Stimulated activated CD8-positive, alpha-beta memory T cell treated with anti-CD3 and anti-CD28 coated beads, Interleukin-7, amount 100 ng/mL, for 48 hours (primary cell): ENCODE measurements at regions not wholly inside any gene's neighbourhood (a gene's known extent, or its start where the extent isn't known, plus 50 kb on each side); places are given as distances from the start of the nearest gene placed in this dataset.
"Not testable (repeated sequence)": the region's sequence is repeated elsewhere in the genome, so short reads cannot be mapped to it uniquely, and the experiment has no call there.

Experiments used
- DNase-seq, 2 donors: peaks; one replicate each; pipeline ENCODE4 v3.0.0-alpha.2; 2020; ENCODE audit warnings: low read depth in 1 of 2; ENCODE audit errors: extremely low read depth in 1 of 2

DNA sequence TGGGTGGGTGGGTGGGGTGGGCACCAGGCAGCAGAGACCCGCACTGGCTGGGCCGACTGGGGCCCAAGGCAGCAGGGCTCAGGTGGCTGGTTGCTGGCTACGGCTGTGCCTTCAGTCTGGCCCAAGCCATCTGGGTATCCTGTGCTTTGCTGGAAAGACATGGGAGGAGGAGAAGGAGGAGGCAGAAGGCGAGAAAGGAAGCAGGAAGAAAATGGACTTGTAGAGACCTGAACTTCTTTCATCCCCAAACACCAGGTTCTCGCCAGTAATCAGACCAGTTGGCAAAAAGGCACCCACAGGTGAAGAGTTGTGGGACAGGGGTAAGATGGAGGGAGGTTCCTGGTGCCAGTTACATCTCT, 78.8 kb downstream of the IGLL1 start:
- DNase-seq = no peak

DNA sequence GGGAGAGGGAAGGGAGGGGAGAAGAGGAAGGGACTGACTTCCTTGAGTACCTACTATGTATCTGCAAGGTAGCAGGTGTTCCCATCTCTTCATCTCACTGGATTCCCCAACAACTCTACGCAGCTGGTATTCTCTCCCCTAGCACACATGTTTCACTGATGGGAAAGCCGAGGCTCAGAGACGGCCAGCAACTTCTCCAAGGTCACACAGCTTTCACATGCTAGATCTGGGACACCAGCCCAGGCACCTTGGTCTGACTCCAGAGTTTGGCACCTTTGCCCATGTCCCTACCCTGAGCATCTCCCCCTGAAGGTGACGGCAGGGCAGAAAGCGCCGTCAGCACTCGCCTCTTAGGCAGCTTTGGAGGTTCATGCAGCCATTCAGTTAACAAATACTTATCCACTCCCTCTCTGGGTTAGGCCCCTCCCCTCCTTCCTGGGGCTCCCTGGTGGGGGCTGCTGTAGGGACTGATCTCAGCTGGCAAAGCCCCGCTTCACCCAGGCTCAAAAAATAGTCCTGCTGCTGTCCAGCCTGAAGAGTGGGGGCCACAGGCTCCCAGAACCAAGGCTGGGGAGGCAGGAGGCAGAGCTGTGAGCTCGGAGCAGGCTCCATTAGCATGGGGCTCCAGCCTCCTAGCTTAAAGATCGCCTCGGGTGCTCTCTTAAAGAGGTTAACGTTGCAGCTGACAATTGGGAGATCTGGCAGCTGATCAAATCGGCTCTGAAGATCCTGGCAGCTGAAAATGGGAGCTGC, 79.4 kb downstream of the IGLL1 start:
- DNase-seq = no peak

DNA sequence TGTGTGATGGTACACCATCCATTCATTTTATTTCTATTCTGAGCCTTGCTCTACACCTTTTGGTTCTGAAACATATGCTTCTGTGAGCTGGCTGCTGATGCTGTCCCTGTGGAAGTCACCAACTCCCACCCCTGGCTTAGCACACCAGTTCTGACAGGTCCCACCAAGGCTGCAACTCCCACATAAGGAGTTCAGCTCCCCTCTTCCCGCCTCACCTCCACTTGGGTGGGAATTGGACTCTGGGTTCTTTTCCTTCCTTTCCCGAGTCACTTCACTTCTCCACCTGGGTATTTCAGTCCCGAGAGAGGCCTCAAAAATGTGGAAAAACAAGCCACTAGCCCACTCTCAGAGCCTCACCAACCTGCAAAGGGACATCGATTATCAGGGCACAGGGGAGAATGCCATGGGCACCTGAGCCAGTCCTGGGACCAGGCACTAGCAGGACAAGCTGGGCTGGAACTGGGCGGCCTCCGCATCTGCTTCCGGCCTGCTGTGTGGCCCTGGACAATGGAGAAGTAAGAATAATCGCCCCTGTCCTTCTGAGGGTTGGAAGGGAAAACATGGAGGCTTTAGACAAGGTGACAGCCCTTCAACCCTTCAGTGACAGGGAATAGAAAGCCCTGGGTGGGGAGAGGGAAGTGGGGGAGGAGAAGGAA, 80.1 kb downstream of the IGLL1 start:
- DNase-seq = no peak

DNA sequence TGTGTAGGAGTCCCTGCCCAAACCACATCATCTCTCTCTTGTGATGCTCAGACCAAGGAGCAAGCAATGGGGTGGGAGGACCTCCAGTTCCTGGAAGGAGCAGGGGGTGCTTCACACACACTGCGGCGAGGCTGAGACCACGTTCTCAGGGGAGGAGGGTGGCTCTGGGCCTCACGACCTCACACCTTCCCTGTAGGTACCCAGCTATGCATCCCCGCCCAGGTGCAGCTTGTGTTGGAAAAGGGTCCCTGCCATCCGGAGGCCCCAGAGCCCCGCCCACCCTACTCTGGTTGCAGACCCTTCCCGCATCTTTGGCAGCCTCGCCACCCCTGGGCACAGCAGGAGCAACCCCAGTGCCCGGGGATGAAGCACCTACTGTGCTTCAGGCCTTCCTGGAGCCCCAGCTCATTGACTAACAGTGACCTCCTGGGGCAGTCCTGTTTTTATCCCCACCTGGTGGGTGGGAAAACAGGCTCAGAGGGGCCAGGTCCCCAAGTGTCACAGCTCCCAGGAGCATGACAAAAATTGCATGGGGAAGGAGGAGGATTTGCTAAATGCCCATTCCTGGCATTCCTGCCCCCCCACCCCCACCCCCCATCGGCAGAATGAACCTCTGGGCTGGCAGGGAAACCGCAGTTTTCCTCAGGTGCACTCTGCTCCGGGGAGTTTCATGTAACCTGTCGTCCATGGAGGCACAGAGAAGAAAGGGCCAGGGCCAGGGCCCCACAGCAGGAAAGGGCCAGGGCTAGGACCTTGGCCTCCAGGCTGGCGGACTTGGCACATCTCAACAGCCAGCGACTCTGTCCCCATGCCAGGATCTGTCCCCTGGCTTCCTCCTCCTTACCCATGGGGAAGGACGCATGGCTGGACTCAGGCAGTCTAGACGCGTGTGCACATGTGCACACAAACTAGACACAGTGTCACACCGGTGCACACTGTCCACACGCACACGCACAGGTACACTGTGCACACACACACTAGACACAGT, 81.0 kb downstream of the IGLL1 start:
- DNase-seq = no peak

DNA sequence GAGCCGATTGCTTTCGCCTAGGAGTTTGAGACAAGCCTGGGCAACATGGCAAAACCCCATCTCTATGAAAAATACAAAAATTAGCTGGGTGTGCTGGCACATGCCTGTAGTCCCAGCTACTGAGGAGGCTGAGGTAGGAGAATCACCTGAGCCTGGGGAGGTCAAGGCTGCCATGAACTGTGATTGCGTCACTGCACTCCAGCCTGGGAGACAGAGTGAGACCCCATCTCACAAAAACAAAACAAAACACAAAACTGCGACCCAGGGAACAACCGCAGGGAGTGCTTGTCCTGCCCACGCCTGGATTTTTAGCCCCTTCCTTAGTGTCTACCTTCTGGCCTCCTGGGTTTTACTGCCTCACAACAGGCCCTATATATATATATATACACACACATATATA, 82.2 kb downstream of the IGLL1 start:
- not testable (repeated sequence) for DNase-seq

DNA sequence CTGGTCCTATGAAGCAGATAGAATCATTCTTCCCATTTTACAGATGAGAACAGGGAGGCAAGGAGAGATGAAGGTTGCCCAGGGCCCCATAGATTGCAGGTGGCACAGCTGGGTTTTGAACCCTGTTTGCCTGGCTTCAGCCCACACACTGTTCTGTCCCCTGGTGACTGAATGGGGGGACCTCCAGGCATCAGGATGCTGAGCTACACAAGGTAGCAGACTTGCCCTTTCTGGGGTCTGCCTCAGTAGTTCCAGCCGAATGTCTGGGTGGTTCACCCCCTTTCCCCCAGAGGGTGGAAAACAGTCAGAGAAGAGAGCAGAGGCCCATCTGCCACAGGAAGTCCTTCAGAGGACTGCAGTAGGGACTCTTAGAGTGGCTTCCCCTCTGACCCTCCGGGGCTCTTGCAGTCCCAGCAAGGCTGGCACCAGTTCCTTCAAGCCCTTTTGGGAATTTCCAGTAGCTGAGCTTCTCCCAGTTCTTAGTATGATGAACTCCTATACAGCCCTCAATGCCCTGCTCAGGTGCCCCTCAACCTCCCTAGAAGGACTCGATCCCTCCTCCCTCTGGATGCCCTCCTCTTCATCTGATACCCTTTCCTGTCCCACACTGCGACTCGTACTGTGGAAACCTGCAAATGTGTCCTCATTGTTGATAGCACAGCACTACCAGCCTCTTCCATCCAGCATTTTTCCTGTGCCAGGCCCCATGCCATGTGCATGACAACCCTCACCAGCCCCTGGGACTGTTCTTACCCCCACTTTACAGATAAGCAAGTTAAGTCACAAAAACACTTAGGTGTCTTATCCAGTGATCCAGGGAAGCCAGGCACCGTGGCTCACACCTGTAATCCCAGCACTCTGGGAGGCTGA, 82.8 kb downstream of the IGLL1 start:
- DNase-seq = no peak

DNA sequence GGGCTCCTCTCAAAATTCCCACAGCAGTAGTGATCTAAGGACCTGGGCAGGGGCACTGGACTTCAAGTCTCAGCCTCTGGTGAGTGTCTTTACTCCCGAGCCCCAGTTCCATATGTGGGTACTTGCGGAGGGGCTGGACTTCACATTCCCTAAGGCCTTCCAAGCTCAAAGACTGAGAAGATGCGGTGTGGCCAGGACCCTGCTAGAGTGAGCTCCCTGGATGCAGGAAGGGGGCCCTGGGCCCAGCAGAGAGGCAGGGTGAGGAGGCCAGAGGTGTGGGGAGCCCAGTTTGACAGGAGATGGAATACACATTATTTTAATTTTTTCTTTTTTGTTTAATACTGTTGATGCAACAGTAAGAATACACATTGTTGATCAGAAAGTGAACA, 83.7 kb downstream of the IGLL1 start:
- no peak for DNase-seq

DNA sequence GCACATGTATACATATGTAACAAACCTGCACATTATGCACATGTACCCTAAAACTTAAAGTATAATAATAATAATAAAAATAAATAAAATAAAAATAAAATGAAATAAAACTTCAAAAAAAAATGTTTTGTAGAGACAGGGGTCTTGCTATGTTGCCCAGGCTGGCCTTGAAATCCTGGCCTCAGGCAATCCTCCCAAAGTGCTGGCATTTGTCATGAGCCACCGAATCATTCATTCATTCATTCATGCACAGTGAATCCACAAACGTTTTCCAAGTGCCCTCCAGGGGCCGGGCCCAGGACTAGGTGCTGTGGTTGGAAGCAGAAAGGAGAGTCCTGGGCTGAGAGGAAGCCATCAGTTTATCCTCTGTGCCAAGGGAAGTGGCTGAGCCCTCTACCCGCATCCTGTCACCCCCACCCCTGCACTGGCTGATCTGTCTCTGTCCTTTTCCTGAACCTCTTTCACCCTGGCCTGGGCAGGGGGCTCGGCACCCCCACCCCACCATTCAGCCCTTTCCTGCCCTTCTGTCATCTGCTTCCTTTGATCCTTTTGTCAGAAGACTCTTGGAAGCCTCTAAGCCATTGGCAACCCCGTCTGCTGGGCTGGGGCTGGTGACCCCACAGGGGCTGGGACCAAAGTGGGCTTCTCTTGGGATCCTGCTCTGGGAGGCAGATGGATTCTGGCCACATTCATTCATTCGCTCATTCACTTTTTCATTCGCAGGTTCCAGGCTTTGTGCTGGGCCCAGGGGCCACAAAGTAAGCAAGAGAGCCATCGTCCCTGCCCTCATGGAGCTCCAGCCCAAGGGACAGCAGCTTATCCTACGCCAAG, 84.3 kb downstream of the IGLL1 start:
- DNase-seq = no peak

DNA sequence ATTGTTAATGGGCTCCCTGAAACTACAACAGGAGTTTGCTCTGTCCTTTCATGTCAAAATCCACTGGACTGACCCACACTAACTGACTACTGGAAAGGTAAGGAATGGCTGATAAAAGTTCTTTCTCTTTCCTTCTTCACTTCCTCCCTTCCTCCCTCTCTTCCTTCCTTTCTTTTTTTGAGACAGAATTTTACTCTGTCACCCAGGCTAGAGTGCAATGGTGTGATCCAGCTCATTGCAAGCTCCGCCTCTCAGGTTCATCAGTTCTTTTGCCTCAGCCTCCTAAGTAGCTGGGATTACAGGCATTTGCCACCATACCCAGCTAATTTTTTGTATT, 85.2 kb downstream of the IGLL1 start:
- no peak for DNase-seq

DNA sequence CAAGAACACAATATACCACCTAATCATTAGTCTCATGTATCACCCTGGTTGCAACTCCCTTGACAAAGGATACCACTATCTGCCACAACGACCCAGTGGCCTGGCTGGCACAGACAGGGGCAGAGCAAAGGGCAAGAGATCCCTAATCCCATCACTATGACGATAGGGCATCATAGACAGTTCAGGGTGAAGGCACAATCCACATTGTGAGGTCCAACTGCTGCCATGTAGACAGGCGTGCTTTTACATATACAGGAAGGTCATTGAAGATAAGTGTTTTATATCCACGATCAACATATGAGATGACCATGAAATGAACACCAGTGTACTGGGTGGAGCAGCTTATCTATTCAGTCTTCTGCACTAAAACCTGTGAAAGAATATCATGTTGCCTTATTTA, 94.6 kb downstream of the IGLL1 start:
- DNase-seq = no peak

DNA sequence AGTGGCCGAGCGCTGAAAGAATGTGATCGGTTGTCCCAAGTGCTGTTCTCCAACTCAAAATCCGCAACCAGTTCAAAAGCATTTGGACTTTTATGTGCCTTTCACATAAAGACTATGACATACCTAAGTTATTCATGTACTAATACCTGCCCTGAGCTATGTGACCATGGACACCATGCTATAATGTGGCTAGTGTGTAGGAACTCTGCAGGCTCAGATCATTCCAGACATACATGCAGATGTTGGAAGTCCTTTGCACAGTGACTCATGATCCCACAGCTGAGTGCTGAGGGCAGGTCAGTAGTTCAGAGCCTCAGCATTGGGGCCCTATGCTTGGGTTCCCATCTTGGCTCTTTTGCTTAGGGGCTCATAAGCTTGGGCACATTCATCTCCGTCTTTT, 95.4 kb downstream of the IGLL1 start:
- DNase-seq = no peak

DNA sequence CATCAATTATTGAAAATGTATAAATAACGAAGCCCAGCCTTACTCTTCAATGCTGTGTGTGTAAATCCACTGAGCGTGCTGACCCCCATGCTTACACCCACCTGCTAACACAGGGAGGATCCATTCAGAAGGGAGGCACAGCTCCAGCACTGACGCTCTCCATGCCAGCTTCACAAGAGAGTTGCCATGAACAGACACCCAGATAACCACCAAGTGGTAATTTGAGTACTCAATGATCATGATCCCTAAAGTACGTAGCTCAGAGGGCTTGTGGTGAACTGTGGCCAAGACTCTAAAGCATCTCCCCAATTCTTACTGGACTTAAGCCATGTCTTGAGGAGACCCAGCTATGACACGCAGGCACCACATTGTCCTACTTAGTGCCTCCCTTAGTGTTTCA, 98.7 kb downstream of the IGLL1 start:
- DNase-seq = no peak

DNA sequence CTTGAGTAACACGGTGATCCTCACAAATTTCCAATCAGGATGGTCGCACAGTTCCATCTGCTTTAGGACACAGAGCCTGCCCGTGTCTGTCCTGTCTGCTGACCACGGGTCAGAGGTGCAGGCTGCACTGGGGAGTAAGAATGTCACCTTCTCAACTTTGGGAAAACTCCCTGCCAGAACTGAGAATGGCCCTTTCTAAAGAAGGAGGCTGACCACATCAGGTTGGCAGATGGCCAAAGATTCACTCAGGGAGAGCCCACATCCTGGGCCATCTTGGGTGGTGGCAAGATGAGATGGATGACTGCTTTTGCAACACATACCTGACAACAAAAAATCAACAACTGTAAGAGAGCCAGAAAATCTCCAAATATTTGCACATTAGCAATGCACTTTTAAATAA, 101.9 kb downstream of the IGLL1 start:
- DNase-seq = no peak

DNA sequence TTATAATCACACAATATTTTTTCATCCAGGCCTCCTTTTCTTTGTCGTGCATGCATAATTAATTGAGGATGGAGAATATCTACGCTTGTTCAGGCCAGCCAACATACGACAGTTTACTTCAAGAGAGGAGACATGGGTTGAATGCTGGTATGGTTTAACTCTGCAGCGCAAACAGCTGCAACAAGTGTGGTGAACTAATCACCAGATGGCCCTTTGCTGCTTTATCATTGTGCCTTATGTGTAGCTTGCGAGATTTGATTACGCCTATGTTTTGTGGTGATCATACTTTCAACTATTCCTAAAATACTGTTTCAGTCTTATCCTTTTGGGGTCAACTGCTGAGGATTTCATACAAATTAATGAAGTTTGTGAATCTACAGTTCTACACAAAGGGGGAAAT, 105.6 kb downstream of the IGLL1 start:
- DNase-seq = not testable (repeated sequence)

DNA sequence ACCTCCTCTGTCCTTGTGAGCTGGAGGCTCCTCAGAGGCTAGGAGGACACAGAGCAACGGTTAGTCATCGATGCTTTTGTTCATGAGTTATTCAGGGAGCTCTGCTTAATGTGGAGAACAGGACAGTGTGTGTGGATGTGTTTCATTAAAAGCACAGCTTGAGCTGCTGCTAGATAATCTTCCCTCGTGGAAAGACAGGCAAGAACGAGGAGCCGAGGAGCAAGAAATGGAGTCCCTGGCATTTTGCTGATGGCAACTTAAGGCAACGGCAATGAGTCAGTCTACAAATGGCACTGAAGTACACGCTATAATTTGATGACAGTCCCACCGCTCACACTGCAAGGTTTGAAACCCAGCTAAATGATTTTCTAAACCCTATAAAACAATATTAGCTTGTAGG, 106.2 kb downstream of the IGLL1 start:
- no peak for DNase-seq

DNA sequence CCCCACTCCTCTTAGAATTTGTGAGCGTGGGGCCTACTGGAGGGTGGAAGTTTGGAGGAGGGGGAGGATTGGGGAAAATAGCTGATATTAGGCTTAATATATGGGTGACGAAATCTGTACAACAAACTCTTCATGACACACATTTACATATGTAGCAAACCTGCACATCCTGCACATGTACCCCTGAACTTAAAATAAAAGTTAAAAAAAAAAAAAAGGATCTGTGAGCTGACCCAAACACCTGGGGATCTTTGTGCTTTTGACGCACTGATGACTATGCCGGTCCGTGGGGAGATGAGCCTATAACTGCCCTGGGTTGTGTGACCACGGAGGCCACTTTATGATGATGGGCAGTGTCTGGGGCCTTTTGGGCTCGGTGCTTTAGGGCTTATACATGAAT, 107.7 kb downstream of the IGLL1 start:
- DNase-seq = not testable (repeated sequence)

DNA sequence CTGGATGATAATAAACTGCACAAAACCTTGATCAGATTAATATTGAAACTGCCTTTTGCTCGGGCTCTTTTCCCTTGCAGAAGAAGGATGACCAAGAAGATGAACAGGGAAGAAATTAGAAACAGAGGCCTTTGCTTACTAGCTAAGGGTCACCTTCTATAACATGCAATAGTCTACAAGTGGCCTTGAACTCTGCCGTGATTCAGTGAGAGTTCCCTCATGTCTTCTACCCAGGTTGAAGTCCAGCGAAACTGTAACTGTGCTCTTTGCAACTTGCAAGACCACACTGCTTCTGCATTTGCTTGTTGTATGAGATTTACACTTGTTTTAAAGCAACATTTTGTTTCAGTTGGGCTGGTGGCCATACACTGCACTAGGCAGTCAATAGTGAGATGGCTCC, 108.4 kb downstream of the IGLL1 start:
- no peak for DNase-seq

DNA sequence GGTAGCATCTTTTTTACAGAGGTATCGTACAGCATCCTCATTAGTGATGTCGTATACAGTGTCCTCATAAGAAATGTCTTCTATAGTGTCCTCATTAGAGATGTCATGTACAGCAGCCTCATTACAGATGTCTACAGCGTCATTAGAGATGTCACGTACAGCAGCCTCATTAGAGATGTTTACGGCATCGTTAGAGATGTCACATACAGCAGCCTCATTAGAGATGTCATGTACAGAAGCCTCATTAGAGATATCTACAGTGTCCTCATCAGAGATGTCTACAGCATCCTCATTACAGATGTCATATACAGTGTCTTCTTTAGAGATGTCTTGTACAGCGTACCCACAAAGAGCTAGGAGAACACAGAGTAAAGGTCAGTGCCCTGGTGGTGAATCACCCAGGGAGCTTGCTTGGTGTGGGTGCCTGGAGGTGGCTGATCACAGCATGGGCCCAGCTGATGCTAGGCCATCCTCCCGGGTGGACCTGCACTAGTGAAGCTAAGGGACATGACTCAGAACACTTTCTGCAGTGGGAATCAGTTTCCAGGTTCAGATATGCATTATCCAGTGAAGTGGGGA, 109.2 kb downstream of the IGLL1 start:
- DNase-seq = no peak

DNA sequence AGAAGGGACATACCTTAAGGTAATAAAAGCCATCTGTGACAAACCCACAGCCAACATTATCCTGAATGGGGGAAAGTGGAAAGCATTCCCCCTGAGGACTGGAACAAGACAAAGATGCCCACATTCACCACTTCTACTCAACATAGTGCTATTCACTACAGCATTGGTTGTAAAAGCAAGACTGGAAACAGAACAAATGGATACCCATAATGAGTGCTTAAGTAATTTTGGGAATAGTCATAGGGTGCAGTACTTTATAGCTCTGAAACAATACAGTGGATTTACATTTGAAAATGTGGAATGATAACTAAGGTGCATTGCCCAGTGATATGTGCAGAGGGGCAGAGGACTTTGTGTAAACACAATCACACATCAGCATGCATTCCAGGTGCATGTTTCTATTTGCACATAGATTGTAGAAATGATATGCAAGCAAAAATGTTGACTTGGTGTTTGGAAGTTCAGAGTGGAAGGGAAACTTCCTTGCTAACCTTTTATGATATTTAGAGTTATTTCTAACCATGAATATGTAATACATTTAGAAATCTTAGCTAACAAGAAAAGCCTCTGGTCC, 112.3 kb downstream of the IGLL1 start:
- no peak for DNase-seq
